Endodermal cell (in vitro differentiated cells): ENCODE measurements at regions not wholly inside any gene's neighbourhood (a gene's known extent, or its start where the extent isn't known, plus 50 kb on each side); places are given as distances from the start of the nearest gene placed in this dataset.

Experiments
- DNase-seq: peaks from one replicate; pipeline ENCODE4 v3.0.0-alpha.2; 2017
- H3K27ac ChIP-seq: 2 replicates; pipeline ENCODE4 v1.5.1; 2013; ENCODE audit warnings: mild to moderate bottlenecking, low read depth, low read length, moderate library complexity
- H3K27me3 ChIP-seq: 2 replicates; pipeline ENCODE4 v1.6.1; 2013; ENCODE audit warnings: mild to moderate bottlenecking, low read length, moderate library complexity; ENCODE audit not compliant: insufficient read depth, control insufficient read depth, poor library complexity, severe bottlenecking
- H3K36me3 ChIP-seq: 2 replicates; pipeline ENCODE4 v1.7.0; 2013; ENCODE audit warnings: mild to moderate bottlenecking, low read length, moderate library complexity; ENCODE audit not compliant: control insufficient read depth, insufficient read depth
- H3K4me1 ChIP-seq: one replicate; pipeline ENCODE4 v1.7.0; 2013; ENCODE audit warnings: low read length; ENCODE audit not compliant: control insufficient read depth, insufficient read depth
- H3K4me3 ChIP-seq: 2 replicates; pipeline ENCODE4 v1.5.1; 2013; ENCODE audit warnings: mild to moderate bottlenecking, low read length, moderate library complexity
- H3K9ac ChIP-seq: 2 replicates; pipeline ENCODE4 v1.6.1; 2013; ENCODE audit warnings: mild to moderate bottlenecking, low read length, moderate library complexity; ENCODE audit not compliant: poor library complexity, severe bottlenecking; ENCODE audit errors: extremely low read depth
- H3K9me3 ChIP-seq: 2 replicates; pipeline ENCODE4 v1.6.1; 2013; ENCODE audit warnings: mild to moderate bottlenecking, low read length, moderate library complexity; ENCODE audit not compliant: control insufficient read depth
- H3K27ac Mint-ChIP-seq: 2 replicates; pipeline ENCODE4 v1.8.0; 2020; ENCODE audit warnings: mixed read lengths
- H3K27me3 Mint-ChIP-seq: 2 replicates; pipeline ENCODE4 v1.8.0; 2021; ENCODE audit warnings: mild to moderate bottlenecking, mixed read lengths; ENCODE audit not compliant: insufficient read depth
- H3K36me3 Mint-ChIP-seq: 2 replicates; pipeline ENCODE4 v1.8.0; 2020; ENCODE audit warnings: low read depth, mixed read lengths
- H3K4me1 Mint-ChIP-seq: 2 replicates; pipeline ENCODE4 v1.8.0; 2020; ENCODE audit warnings: mixed read lengths
- H3K4me3 Mint-ChIP-seq: 2 replicates; pipeline ENCODE4 v1.8.0; 2020; ENCODE audit warnings: mild to moderate bottlenecking, moderate library complexity, mixed read lengths
- H3K9me3 Mint-ChIP-seq: 2 replicates; pipeline ENCODE4 v1.8.0; 2020; ENCODE audit warnings: mild to moderate bottlenecking, mixed read lengths
- WGBS, 2 experiments: methylation state at CpG; one replicate each; pipeline versions ENCODE4 v1.1.5 to v1.1.7; 2013; ENCODE audit warnings: missing lambda C conversion rate in 2 of 2, mixed read lengths in 1 of 2; ENCODE audit not compliant: insufficient coverage in 1 of 2, insufficient read length in 1 of 2; 5-methylcytosine and 5-hydroxymethylcytosine counted together
- TF ChIP-seq, protein P1 (sequence below): fragments of 200-600 bp; sonication (generic); conservative IDR thresholded peaks from 2 replicates; pipeline ENCODE4 v1.5.0; 2021; ENCODE audit warnings: antibody characterized with exemption, mild to moderate bottlenecking

DNA sequence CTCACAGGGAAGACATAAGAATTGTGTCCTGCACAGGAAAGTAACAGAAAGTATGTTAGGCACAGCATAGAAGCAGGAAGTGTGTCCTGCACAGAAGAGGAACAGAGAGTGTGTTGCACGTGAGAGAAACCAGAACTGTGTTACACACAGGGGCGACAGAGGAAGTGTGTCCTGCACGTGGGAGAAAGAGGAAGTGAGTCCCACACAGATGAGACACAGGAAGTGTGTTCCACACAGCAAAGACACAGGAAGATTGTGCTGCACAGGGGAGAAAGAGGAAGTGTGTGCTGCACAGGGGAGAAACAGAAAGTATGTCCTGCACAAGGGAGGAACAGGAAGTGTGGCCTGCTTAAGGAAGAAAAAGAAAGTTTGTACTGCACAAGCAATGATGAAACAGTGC lies 800.1 kb downstream of the CDY2B start:
- 80 to 89% methylated on average over 1 to 3 of the region's 3 CpGs for whole genome bisulfite sequencing, 2 experiments
- H3K27ac Mint-ChIP-seq = no peak overlapping the region

DNA sequence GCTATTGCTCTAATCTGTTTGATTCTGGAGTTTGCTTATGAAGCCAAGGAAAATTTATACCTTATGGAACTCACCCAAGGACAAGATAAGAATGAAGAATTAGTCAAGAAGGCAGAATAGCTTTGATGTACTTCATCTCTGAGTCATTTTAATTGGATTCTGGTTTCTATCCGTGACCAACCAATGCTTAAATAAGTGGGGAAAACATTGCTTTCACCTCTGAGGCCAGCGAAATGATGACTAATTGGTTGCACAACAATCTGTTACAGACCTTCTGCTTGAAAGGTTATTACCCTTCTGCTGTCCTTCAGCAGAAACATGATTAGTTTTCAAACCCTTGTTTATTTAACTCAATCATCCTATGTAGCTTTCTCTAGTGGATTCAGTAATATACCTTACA lies 812.7 kb downstream of the CDY2B start:
- no peaks in the 10 kb centered on the region for H3K4me1 Mint-ChIP-seq
- TF ChIP-seq, protein P1, sequence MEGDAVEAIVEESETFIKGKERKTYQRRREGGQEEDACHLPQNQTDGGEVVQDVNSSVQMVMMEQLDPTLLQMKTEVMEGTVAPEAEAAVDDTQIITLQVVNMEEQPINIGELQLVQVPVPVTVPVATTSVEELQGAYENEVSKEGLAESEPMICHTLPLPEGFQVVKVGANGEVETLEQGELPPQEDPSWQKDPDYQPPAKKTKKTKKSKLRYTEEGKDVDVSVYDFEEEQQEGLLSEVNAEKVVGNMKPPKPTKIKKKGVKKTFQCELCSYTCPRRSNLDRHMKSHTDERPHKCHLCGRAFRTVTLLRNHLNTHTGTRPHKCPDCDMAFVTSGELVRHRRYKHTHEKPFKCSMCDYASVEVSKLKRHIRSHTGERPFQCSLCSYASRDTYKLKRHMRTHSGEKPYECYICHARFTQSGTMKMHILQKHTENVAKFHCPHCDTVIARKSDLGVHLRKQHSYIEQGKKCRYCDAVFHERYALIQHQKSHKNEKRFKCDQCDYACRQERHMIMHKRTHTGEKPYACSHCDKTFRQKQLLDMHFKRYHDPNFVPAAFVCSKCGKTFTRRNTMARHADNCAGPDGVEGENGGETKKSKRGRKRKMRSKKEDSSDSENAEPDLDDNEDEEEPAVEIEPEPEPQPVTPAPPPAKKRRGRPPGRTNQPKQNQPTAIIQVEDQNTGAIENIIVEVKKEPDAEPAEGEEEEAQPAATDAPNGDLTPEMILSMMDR = no peak
- 86 to 100% methylated on average over 2 of the region's 2 CpGs for WGBS, 2 experiments
- H3K36me3 Mint-ChIP-seq = no peaks in the 10 kb centered on the region
- H3K27me3 Mint-ChIP-seq = no peaks in the 10 kb centered on the region
- Histone ChIP-seq H3K9me3 (no peaks in the 10 kb centered on the region), H3K4me3 (no peak overlapping the region), H3K27ac (no peak overlapping the region), H3K9ac (no peak overlapping the region), H3K4me1 (no peaks in the 10 kb centered on the region), H3K36me3 (no peaks in the 10 kb centered on the region), H3K27me3 (no peaks in the 10 kb centered on the region)
- no peak for DNase-seq
- no peak overlapping the region for H3K27ac Mint-ChIP-seq
- no peaks in the 10 kb centered on the region for H3K9me3 Mint-ChIP-seq
- H3K4me3 Mint-ChIP-seq = no peak overlapping the region

More for the DNA sequence above, 800.1 kb downstream of the CDY2B start:
- H3K27me3 Mint-ChIP-seq = no peaks in the 10 kb centered on the region
- H3K4me3 Mint-ChIP-seq = no peak overlapping the region
- H3K4me1 Mint-ChIP-seq = no peaks in the 10 kb centered on the region
- Histone ChIP-seq H3K27ac (no peak overlapping the region), H3K4me3 (no peak overlapping the region), H3K27me3 (no peaks in the 10 kb centered on the region), H3K9ac (no peak overlapping the region), H3K36me3 (no peaks in the 10 kb centered on the region), H3K4me1 (no peaks in the 10 kb centered on the region), H3K9me3 (no peaks in the 10 kb centered on the region)
- no peak for DNase-seq
- no peaks in the 10 kb centered on the region for H3K36me3 Mint-ChIP-seq
- no peaks in the 10 kb centered on the region for H3K9me3 Mint-ChIP-seq
- TF ChIP-seq, protein P1 = no peak

DNA sequence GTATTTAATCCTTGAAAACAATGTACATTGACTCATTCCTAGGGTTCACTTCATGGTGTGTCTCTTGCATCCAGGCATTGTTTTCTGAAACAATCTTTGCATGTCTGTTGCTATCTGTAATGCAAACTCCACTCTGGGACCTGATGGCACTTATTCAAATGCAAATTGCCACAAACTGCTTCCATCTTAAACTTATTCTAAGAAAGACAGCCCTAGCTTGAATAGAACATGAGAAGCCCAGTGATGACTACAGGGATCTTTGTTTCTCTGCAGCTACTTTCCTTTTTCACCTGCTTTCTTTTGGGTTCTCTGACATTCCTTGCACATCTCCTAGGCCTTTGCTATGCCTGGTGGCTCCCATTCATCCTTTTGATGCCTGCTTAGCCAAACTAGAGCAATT lies 827.0 kb downstream of the CDY2B start:
- H3K4me3 Mint-ChIP-seq = no peak overlapping the region
- no peak overlapping the region for H3K27ac Mint-ChIP-seq
- no peaks in the 10 kb centered on the region for H3K36me3 Mint-ChIP-seq
- no peaks in the 10 kb centered on the region for H3K27me3 Mint-ChIP-seq
- Histone ChIP-seq H3K4me3 (no peak overlapping the region), H3K27me3 (no peaks in the 10 kb centered on the region), H3K36me3 (no peaks in the 10 kb centered on the region), H3K4me1 (no peaks in the 10 kb centered on the region), H3K9me3 (no peaks in the 10 kb centered on the region), H3K9ac (no peak overlapping the region), H3K27ac (peak overlapping the region; percentile 4)
- no peaks in the 10 kb centered on the region for H3K4me1 Mint-ChIP-seq
- TF ChIP-seq, protein P1 = no peak
- H3K9me3 Mint-ChIP-seq = no peaks in the 10 kb centered on the region
- no peak for DNase-seq
